Suprapubic skin (tissue), 4 donors: ENCODE measurements at regions not wholly inside any gene's neighbourhood (a gene's known extent, or its start where the extent isn't known, plus 50 kb on each side); places are given as distances from the start of the nearest gene placed in this dataset.

Experiments used
- POLR2A ChIP-seq, 2 donors: fragments of 450-650 bp; IDR thresholded peaks; one replicate each; pipeline ENCODE4 v1.6.1; 2017; ENCODE audit warnings: antibody characterized with exemption in 2 of 2, mild to moderate bottlenecking in 2 of 2, moderate library complexity in 2 of 2
- POLR2AphosphoS5 ChIP-seq, 3 donors: sonication (generic); formaldehyde crosslinking; IDR thresholded peaks; one replicate each; pipeline ENCODE4 v1.6.1; 2017; ENCODE audit warnings: antibody characterized with exemption in 3 of 3

DNA sequence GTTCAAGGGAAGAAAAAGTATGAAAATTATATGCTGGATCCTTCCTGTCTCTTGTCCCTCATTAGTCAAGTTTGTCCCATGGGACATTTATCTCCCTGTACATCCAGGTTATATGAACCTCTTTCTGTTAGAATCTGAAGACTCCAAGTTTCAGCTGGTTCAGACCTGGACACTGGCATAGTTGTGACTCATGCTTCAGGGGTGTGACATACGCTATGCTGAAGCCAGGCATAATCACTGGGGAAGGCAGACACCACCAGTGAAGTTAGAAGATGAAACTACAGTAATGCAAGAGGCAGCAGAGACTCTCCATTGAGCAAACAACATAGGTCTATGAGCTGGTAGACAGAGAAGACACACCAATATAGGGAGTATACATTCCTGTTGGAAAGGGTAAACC lies 269.7 kb upstream of the SLC8A1 start:
- no peak for TF ChIP-seq POLR2AphosphoS5 (IDR thresholded peaks at IDR 0.05)
- TF ChIP-seq POLR2A (IDR thresholded peaks at IDR 0.05), result no peak
